ENCODE measurements at regions not wholly inside any gene's neighbourhood (a gene's known extent, or its start where the extent isn't known, plus 50 kb on each side); places are given as distances from the start of the nearest gene placed in this dataset.

DNA sequence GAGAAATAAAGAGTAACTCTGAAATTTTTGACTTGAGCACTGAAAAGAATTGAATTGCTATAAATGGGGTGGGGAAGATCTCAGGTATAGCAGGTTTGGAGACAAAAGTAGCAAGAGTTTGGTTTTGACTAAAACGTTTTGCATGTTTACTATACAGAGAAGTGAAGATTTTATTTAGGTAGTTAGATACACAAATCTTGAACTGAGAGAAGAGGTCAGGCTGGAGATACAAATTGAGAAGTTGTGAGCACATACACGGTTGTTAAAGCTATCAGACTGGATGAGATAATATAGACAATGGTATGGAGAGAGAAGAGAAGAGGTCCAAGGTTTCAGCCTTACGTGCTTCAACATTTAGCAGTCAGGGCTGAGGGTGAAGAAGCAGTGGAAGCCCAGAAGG lies 420.9 kb downstream of the FOXO1 start:
- Histone ChIP-seq H3K36me3 (ENCODE audit: control insufficient read depth in 2 of 2, extremely low read depth in 1 of 2, insufficient read depth in 2 of 2, low read length in 2 of 2) (no peaks in the 10 kb centered on the region), H4K20me1 (ENCODE audit: control insufficient read depth, extremely low read depth, insufficient read depth, low read length) (no peaks in the 10 kb centered on the region), H3K9me1 (ENCODE audit: control insufficient read depth, extremely low read depth, insufficient read depth, low read length) (no peaks in the 10 kb centered on the region), H3K9me3 (ENCODE audit: control insufficient read depth, low read depth, low read length) (no peaks in the 10 kb centered on the region), H3K79me2 (ENCODE audit: control insufficient read depth, insufficient read depth, low read length) (no peaks in the 10 kb centered on the region), H2AFZ (ENCODE audit: control insufficient read depth, low read length) (no peak overlapping the region), H3K4me1 (ENCODE audit: control insufficient read depth, extremely low read depth, insufficient read depth, low read length) (peaks cover 10% of the 10 kb centered on the region), H3K9ac (ENCODE audit: control insufficient read depth, extremely low read depth, insufficient read depth, low read length) (no peak overlapping the region), H3K27me3 (ENCODE audit: control insufficient read depth, extremely low read depth, insufficient read depth, low read length) (no peaks in the 10 kb centered on the region), H3K27ac (ENCODE audit: control insufficient read depth, insufficient read depth, low read length) (no peak overlapping the region), H3K4me2 (ENCODE audit: control insufficient read depth, extremely low read depth, insufficient read depth, low read depth, low read length) (no peak overlapping the region), H3K4me3 (ENCODE audit: control insufficient read depth in 2 of 3, extremely low read depth in 1 of 3, insufficient read depth in 2 of 3, low read depth in 1 of 3, low read length in 3 of 3) (no peak overlapping the region)
- no peak for DNase-seq (ENCODE audit: low read depth, low spot score)
- dilution Hi-C loops (cut with MboI; ENCODE audit: extremely low pct_ligation_motif_present, low sequenced_read_pairs) = no loop called here
- FAIRE-seq = no peak
- TF ChIP-seq, protein P1, sequence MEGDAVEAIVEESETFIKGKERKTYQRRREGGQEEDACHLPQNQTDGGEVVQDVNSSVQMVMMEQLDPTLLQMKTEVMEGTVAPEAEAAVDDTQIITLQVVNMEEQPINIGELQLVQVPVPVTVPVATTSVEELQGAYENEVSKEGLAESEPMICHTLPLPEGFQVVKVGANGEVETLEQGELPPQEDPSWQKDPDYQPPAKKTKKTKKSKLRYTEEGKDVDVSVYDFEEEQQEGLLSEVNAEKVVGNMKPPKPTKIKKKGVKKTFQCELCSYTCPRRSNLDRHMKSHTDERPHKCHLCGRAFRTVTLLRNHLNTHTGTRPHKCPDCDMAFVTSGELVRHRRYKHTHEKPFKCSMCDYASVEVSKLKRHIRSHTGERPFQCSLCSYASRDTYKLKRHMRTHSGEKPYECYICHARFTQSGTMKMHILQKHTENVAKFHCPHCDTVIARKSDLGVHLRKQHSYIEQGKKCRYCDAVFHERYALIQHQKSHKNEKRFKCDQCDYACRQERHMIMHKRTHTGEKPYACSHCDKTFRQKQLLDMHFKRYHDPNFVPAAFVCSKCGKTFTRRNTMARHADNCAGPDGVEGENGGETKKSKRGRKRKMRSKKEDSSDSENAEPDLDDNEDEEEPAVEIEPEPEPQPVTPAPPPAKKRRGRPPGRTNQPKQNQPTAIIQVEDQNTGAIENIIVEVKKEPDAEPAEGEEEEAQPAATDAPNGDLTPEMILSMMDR (optimal IDR thresholded peaks at IDR 0.05 in 1 of 3, IDR thresholded peaks at IDR 0.05 in 1 of 3, conservative IDR thresholded peaks at IDR 0.05 in 1 of 3; ENCODE audit: extremely low read depth in 1 of 3, insufficient read depth in 2 of 3, low read length in 3 of 3) = no peak
- TF ChIP-seq EZH2 (IDR thresholded peaks at IDR 0.05; ENCODE audit: low read length) = no peak

DNA sequence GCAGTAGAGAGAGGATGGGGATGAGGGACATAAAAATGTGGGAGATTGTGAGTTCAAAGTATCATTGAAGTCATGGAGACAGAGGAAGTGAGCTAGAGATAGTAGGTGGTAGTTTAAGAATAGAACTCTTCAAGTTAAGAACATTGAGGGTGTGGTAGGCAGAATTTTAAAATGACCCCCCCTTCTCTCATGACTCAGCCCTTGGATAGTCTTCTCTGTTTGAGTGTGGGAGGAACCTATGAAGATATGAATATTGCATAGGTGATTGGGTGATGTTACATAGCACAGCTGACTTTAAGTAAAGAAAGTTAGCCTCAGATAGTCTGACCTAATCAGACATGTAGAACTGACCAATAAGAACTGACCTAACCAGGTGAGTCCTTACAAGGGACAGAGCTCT lies 418.6 kb downstream of the FOXO1 start:
- H3K9me3 ChIP-seq (ENCODE audit: control insufficient read depth, low read depth, low read length) = no peaks in the 10 kb centered on the region
- no peak overlapping the region for H3K27ac ChIP-seq (ENCODE audit: control insufficient read depth, insufficient read depth, low read length)
- DNase-seq (ENCODE audit: low read depth, low spot score) = no peak
- no peaks in the 10 kb centered on the region for H3K9me1 ChIP-seq (ENCODE audit: control insufficient read depth, extremely low read depth, insufficient read depth, low read length)
- no peak overlapping the region for H3K9ac ChIP-seq (ENCODE audit: control insufficient read depth, extremely low read depth, insufficient read depth, low read length)
- no peak for TF ChIP-seq EZH2 (IDR thresholded peaks at IDR 0.05; ENCODE audit: low read length)
- TF ChIP-seq, protein P1 (optimal IDR thresholded peaks at IDR 0.05 in 1 of 3, IDR thresholded peaks at IDR 0.05 in 1 of 3, conservative IDR thresholded peaks at IDR 0.05 in 1 of 3; ENCODE audit: extremely low read depth in 1 of 3, insufficient read depth in 2 of 3, low read length in 3 of 3) = no peak
- H3K4me3 ChIP-seq (ENCODE audit: control insufficient read depth in 2 of 3, extremely low read depth in 1 of 3, insufficient read depth in 2 of 3, low read depth in 1 of 3, low read length in 3 of 3) = no peak overlapping the region
- peaks cover 16% of the 10 kb centered on the region for H3K4me1 ChIP-seq (ENCODE audit: control insufficient read depth, extremely low read depth, insufficient read depth, low read length)
- H4K20me1 ChIP-seq (ENCODE audit: control insufficient read depth, extremely low read depth, insufficient read depth, low read length) = no peaks in the 10 kb centered on the region
- H3K4me2 ChIP-seq (ENCODE audit: control insufficient read depth, extremely low read depth, insufficient read depth, low read depth, low read length) = no peak overlapping the region
- H3K36me3 ChIP-seq (ENCODE audit: control insufficient read depth in 2 of 2, extremely low read depth in 1 of 2, insufficient read depth in 2 of 2, low read length in 2 of 2) = no peaks in the 10 kb centered on the region
- H3K79me2 ChIP-seq (ENCODE audit: control insufficient read depth, insufficient read depth, low read length) = no peaks in the 10 kb centered on the region
- H2AFZ ChIP-seq (ENCODE audit: control insufficient read depth, low read length) = no peak overlapping the region
- dilution Hi-C loops (cut with MboI; ENCODE audit: extremely low pct_ligation_motif_present, low sequenced_read_pairs) = no loop called here
- no peaks in the 10 kb centered on the region for H3K27me3 ChIP-seq (ENCODE audit: control insufficient read depth, extremely low read depth, insufficient read depth, low read length)
- peak; percentile 44 for FAIRE-seq

All from keratinocyte (primary cell).